Pancreas (tissue), 10 donors: ENCODE measurements at regions not wholly inside any gene's neighbourhood (a gene's known extent, or its start where the extent isn't known, plus 50 kb on each side); places are given as distances from the start of the nearest gene placed in this dataset.
"Not testable (repeated sequence)": the region's sequence is repeated elsewhere in the genome, so short reads cannot be mapped to it uniquely, and the experiment has no call there.

Experiments
- ATAC-seq, 4 donors: fragments of 200-7000 bp; cut with Tn5 transposase; one replicate each; pipeline versions ENCODE4 v1.8.0 to v1.9.1; 2020; ENCODE audit warnings: mild to moderate bottlenecking in 4 of 4, moderate library complexity in 4 of 4
- DNase-seq, 6 donors: peaks; one replicate each; pipeline ENCODE4 v3.0.0-alpha.2; 2020
- FAIRE-seq: peaks from 2 replicates; lab custom pipeline; 2012; peaks lifted over from hg19 to GRCh38; lab: Jason Lieb, UNC
- H3K27ac ChIP-seq, 4 donors: fragments of 200-600 bp; sonication (generic); 1 replicate in 3 of 4; 2 replicates in 1 of 4; pipeline versions ENCODE4 v1.5.0 to v1.8.0; 2020
- H3K27me3 ChIP-seq, 4 donors: fragments of 200-600 bp; one replicate each; pipeline ENCODE4 v1.8.0; 2021
- H3K36me3 ChIP-seq, 3 donors: fragments of 200-600 bp; sonication (generic) in 1 of 3; one replicate each; pipeline versions ENCODE4 v1.5.0 to v1.8.0; 2020 to 2021
- H3K4me1 ChIP-seq, 3 donors: fragments of 200-600 bp; one replicate each; pipeline ENCODE4 v1.8.0; 2021
- H3K4me3 ChIP-seq, 4 donors: fragments of 200-600 bp; sonication (generic) in 2 of 4; one replicate each; pipeline versions ENCODE4 v1.5.0 to v1.8.0; 2020 to 2021
- H3K9me3 ChIP-seq, 4 donors: fragments of 200-600 bp; one replicate each; pipeline ENCODE4 v1.8.0; 2021
- CTCF ChIP-seq, 4 donors: fragments of 200-600 bp; sonication (generic) in 3 of 4; IDR thresholded peaks; one replicate each; pipeline versions ENCODE4 v1.5.0 to v1.8.0; 2021; ENCODE audit warnings: antibody characterized with exemption in 4 of 4
- WGBS, 2 donors: extraction: QIAGEN DNeasy Blood & Tissue Kit; methylation state at CpG; one replicate each; pipeline ENCODE4 v1.1.7; 2013; 5-methylcytosine and 5-hydroxymethylcytosine counted together
- intact Hi-C, 3 donors: fragments of 100-400 bp; cut with DNase I; formaldehyde crosslinking; loops; one replicate each; pipeline versions ENCODE4 v1.11.1 to v1.14.2; 2022
- donor health status: healthy with polysubstance abuse.
- donor health status: DM: no; HTN: no; CAD: no; lungs with moderate emphysema.
- donor health status: DM: no; HTN: no; CAD: no.
- donor health status: control.
- donor health status: control.
- donor health status: Bipolar disorder and iron deficiency.
- donor health status: DM: yes; HTN: yes; CAD: no.
- donor health status: DM: no; HTN: no; CAD: no.
- donor health status: DM: no; HTN: no; CAD: no.
- donor health status: DM: yes; HTN: yes; CAD: no.

- Histone ChIP-seq H3K36me3 (no peaks in the 10 kb centered on the region), H3K27ac (no peak overlapping the region), H3K4me3 (no peak overlapping the region), H3K27me3 (no peaks in the 10 kb centered on the region), H3K9me3 (peaks cover 0 to 2% (median 0%) of the 10 kb centered on the region in 4 donors), H3K4me1 (no peaks in the 10 kb centered on the region)
- no peak for ATAC-seq
- intact Hi-C loops: no loop called here
- no peak for FAIRE-seq
- TF ChIP-seq CTCF (IDR thresholded peaks at IDR 0.05): no peak
- WGBS, 2 donors: 63 to 65% methylated on average over 7 of the region's 7 CpGs
- DNase-seq: no peak
These were observed 523.9 kb downstream of the DMRTA1 start for GRCh38 chr9:22970434-22970975.

- no peak for TF ChIP-seq CTCF (IDR thresholded peaks at IDR 0.05)
- ATAC-seq (no peak), FAIRE-seq (no peak), DNase-seq (no peak)
- intact Hi-C loops: no loop called here
- Histone ChIP-seq H3K4me3 (no peak overlapping the region), H3K27me3 (no peaks in the 10 kb centered on the region), H3K36me3 (no peaks in the 10 kb centered on the region), H3K4me1 (no peaks in the 10 kb centered on the region), H3K9me3 (no peaks in the 10 kb centered on the region), H3K27ac (no peak overlapping the region)
- 81 to 83% methylated on average over 3 of the region's 3 CpGs for WGBS, 2 donors
These were observed 529.3 kb downstream of the DMRTA1 start for GRCh38 chr9:22975951-22976350.

- no peak for TF ChIP-seq CTCF (IDR thresholded peaks at IDR 0.05)
- no peak for FAIRE-seq
These were observed 529.8 kb downstream of the DMRTA1 start for GRCh38 chr9:22976454-22976853.

GRCh38 chr9:22980429-22980828, 533.8 kb downstream of the DMRTA1 start:
- H3K4me1 ChIP-seq, DNase-seq, intact Hi-C loops, H3K4me3 ChIP-seq, ATAC-seq, H3K27ac ChIP-seq, H3K9me3 ChIP-seq, H3K27me3 ChIP-seq, H3K36me3 ChIP-seq, FAIRE-seq: not testable (repeated sequence)
- WGBS, 2 donors: 74 to 80% methylated on average over 13 of the region's 13 CpGs

More at GRCh38 chr9:22976454-22976853, 529.8 kb downstream of the DMRTA1 start:
- Histone ChIP-seq H3K36me3 (no peaks in the 10 kb centered on the region), H3K27me3 (no peaks in the 10 kb centered on the region), H3K9me3 (no peaks in the 10 kb centered on the region), H3K4me1 (no peaks in the 10 kb centered on the region), H3K4me3 (no peak overlapping the region), H3K27ac (no peak overlapping the region)
- ATAC-seq (no peak), DNase-seq (no peak)
- WGBS, 2 donors: 44 to 59% methylated on average over 1 of the region's 1 CpG
- intact Hi-C loops: no loop called here

GRCh38 chr9:22986556-22986955, 539.9 kb downstream of the DMRTA1 start:
- no peak for FAIRE-seq
- Histone ChIP-seq H3K27ac (no peak overlapping the region), H3K9me3 (no peaks in the 10 kb centered on the region), H3K4me3 (no peak overlapping the region), H3K4me1 (no peaks in the 10 kb centered on the region), H3K27me3 (no peaks in the 10 kb centered on the region), H3K36me3 (no peaks in the 10 kb centered on the region)
- no peak for DNase-seq
- no peak for TF ChIP-seq CTCF (IDR thresholded peaks at IDR 0.05)
- WGBS, 2 donors: 39 to 56% methylated on average over 3 of the region's 3 CpGs
- intact Hi-C loops: no loop called here
- ATAC-seq: no peak
